Esophagus squamous epithelium (tissue), 4 donors: ENCODE measurements at regions not wholly inside any gene's neighbourhood (a gene's known extent, or its start where the extent isn't known, plus 50 kb on each side); places are given as distances from the start of the nearest gene placed in this dataset.

ENCODE experiments used
- POLR2A ChIP-seq, 4 donors: fragments of 450-650 bp; IDR thresholded peaks; one replicate each; pipeline ENCODE4 v1.6.1; 2017; ENCODE audit warnings: antibody characterized with exemption in 4 of 4, mild to moderate bottlenecking in 4 of 4, moderate library complexity in 3 of 4
- TF ChIP-seq, protein P1 (sequence below), 6 experiments: fragments of 450-650 bp in 4 of 6; fragments of 200-600 bp in 2 of 6; sonication (generic) in 2 of 6; IDR thresholded peaks; one replicate each; pipeline ENCODE4 v1.5.1; 2016 to 2019; ENCODE audit warnings: antibody characterized with exemption in 6 of 6, mild to moderate bottlenecking in 4 of 6, moderate library complexity in 4 of 6

DNA sequence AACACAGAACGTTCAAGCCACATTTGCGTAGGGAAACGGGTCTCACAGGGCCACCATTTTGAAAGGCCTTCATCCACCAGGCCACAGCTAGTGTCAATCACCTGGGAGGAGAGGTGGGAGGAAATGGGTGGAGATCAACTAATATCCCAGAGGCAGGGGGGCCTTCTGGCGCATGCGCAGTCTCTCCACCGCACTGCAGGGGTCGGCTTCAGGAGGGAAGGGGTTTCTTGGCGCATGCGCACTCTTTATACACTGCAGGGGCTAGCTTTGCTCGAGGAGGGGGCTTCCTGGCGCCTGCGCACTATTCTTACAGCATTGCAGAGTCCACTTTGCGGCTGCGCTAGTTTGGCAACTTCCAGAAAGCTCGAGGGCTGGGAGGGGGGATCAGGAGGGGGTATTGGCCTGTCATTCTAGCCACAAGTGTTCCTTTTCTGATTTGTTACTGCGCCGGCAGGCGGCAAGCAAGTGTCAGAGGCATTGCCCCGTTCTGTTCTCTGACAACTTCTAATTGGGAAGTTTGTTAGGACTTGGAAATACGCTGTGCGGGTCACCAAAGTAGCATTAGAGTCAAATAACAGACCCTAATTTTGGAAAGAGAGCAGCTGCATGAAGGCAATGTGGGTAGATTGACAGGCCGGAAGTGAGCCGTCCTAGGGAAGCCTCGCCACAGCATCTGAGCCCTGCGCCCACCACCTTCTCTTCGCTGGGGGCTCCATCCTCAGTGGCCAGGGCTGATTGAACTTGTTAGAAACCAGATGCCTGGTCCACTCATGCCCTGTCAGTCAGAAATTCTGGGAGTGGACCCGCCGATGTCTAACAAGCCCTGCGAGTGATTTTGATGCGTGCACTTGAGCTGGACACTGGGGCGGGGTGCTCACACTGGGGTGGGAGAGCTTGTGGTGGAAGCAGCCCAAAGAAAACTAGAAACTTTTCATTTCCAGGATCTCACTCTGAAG, 173.5 kb upstream of the NDN start:
- TF ChIP-seq, protein P1, sequence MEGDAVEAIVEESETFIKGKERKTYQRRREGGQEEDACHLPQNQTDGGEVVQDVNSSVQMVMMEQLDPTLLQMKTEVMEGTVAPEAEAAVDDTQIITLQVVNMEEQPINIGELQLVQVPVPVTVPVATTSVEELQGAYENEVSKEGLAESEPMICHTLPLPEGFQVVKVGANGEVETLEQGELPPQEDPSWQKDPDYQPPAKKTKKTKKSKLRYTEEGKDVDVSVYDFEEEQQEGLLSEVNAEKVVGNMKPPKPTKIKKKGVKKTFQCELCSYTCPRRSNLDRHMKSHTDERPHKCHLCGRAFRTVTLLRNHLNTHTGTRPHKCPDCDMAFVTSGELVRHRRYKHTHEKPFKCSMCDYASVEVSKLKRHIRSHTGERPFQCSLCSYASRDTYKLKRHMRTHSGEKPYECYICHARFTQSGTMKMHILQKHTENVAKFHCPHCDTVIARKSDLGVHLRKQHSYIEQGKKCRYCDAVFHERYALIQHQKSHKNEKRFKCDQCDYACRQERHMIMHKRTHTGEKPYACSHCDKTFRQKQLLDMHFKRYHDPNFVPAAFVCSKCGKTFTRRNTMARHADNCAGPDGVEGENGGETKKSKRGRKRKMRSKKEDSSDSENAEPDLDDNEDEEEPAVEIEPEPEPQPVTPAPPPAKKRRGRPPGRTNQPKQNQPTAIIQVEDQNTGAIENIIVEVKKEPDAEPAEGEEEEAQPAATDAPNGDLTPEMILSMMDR (IDR thresholded peaks at IDR 0.05) = no peak
- TF ChIP-seq POLR2A (IDR thresholded peaks at IDR 0.05) = no peak
